OCI-LY1 (cell line): ENCODE measurements at regions not wholly inside any gene's neighbourhood (a gene's known extent, or its start where the extent isn't known, plus 50 kb on each side); places are given as distances from the start of the nearest gene placed in this dataset.

ENCODE experiments used
- H2AFZ ChIP-seq: fragments of 200-600 bp; sonication (generic), shearing (Covaris generic); 2 replicates; pipeline ENCODE4 v1.6.0; 2014; ENCODE audit warnings: antibody characterized with exemption, mild to moderate bottlenecking, low read length
- H3F3A ChIP-seq: fragments of 200-600 bp; sonication (generic), shearing (Covaris generic); 2 replicates; pipeline ENCODE4 v1.6.0; 2014; ENCODE audit warnings: mild to moderate bottlenecking, antibody characterized with exemption, low read length, moderate library complexity; ENCODE audit not compliant: insufficient read depth
- H3K27ac ChIP-seq: fragments of 200-600 bp; sonication (generic); 2 replicates; pipeline ENCODE4 v1.5.1; 2014; ENCODE audit warnings: low read length, mixed run types, mild to moderate bottlenecking, low read depth; ENCODE audit not compliant: poor library complexity, severe bottlenecking
- H3K27me3 ChIP-seq: fragments of 200-600 bp; sonication (generic); 2 replicates; pipeline ENCODE4 v1.6.0; 2014; ENCODE audit warnings: antibody characterized with exemption, mild to moderate bottlenecking, low read length, moderate library complexity; ENCODE audit not compliant: insufficient read depth
- H3K36me3 ChIP-seq: fragments of 200-600 bp; sonication (generic); 2 replicates; pipeline ENCODE4 v1.6.1; 2014; ENCODE audit warnings: mild to moderate bottlenecking, antibody characterized with exemption, low read length, moderate library complexity, mixed read lengths; ENCODE audit not compliant: insufficient read depth
- H3K4me1 ChIP-seq: fragments of 200-600 bp; sonication (generic); 2 replicates; pipeline ENCODE4 v1.5.1; 2014; ENCODE audit warnings: mild to moderate bottlenecking, low read length, moderate library complexity; ENCODE audit not compliant: insufficient read depth, severe bottlenecking
- H3K4me2 ChIP-seq: fragments of 200-600 bp; sonication (generic), shearing (Covaris generic); 2 replicates; pipeline ENCODE4 v1.6.1; 2014; ENCODE audit warnings: low read length
- H3K4me3 ChIP-seq: fragments of 200-600 bp; sonication (generic); 2 replicates; pipeline ENCODE4 v1.5.1; 2014; ENCODE audit warnings: low read length, low read depth, mild to moderate bottlenecking, mixed read lengths; ENCODE audit not compliant: poor library complexity, severe bottlenecking
- H3K79me2 ChIP-seq: fragments of 200-600 bp; shearing (Covaris generic); 2 replicates; pipeline ENCODE4 v1.6.1; 2016; ENCODE audit warnings: mixed run types, low read length, mixed read lengths; ENCODE audit not compliant: insufficient read depth
- H3K9ac ChIP-seq: fragments of 200-600 bp; sonication (generic), shearing (Covaris generic); 2 replicates; pipeline ENCODE4 v1.6.1; 2014; ENCODE audit warnings: mild to moderate bottlenecking, low read length, mixed read lengths
- H3K9me2 ChIP-seq: fragments of 200-600 bp; sonication (generic), shearing (Covaris generic); 2 replicates; pipeline ENCODE4 v1.6.1; 2014; ENCODE audit warnings: low read depth, mild to moderate bottlenecking, low read length, mixed read lengths
- H3K9me3 ChIP-seq: fragments of 200-600 bp; shearing (Covaris generic); 2 replicates; pipeline ENCODE4 v1.6.1; 2014; ENCODE audit warnings: low read length, mixed read lengths
- H4K20me1 ChIP-seq: fragments of 200-600 bp; sonication (generic), shearing (Covaris generic); 2 replicates; pipeline ENCODE4 v1.6.0; 2016; ENCODE audit warnings: mild to moderate bottlenecking, low read length; ENCODE audit not compliant: insufficient read depth
- EZH2 ChIP-seq: fragments of 200-600 bp; sonication (generic), shearing (Covaris generic); IDR thresholded peaks from 2 replicates; pipeline ENCODE4 v1.8.0; 2017; ENCODE audit warnings: borderline replicate concordance, mixed run types, mild to moderate bottlenecking, antibody characterized with exemption, low read length, moderate library complexity, mixed read lengths
- TF ChIP-seq, protein P1 (sequence below): fragments of 200-600 bp; sonication (generic), shearing (Covaris generic); IDR thresholded peaks from 2 replicates; pipeline ENCODE4 v1.5.1; 2017; ENCODE audit warnings: mild to moderate bottlenecking, antibody characterized with exemption, low read length, moderate library complexity, mixed read lengths

DNA sequence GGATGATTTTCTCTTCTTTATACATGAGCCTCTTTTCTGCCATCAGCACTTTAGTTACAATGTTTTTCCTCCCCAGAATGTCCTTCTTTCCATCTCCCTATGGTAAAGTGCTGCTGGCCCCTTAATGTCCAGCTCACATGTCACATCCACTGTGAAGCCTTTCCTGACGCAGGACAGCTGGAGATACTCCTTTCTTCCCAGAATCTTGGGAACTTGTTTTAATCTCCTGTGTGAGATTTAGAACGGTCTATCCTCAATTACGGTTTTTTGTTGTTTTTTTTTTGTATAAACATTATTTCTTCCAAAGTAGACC lies 147.7 kb upstream of the TSC22D2 start:
- Histone ChIP-seq H3K9ac (no peak overlapping the region), H3F3A (no peaks in the 10 kb centered on the region), H3K27me3 (no peaks in the 10 kb centered on the region), H3K36me3 (no peaks in the 10 kb centered on the region), H3K4me3 (no peak overlapping the region), H3K4me1 (no peaks in the 10 kb centered on the region), H3K9me3 (no peaks in the 10 kb centered on the region), H3K4me2 (no peak overlapping the region), H3K27ac (no peak overlapping the region), H3K9me2 (no peaks in the 10 kb centered on the region), H2AFZ (no peak overlapping the region), H4K20me1 (no peaks in the 10 kb centered on the region), H3K79me2 (no peaks in the 10 kb centered on the region)
- no peak for TF ChIP-seq EZH2

- no peak overlapping the region for H2AFZ ChIP-seq
- no peak overlapping the region for H3K4me2 ChIP-seq
- no peaks in the 10 kb centered on the region for H3K36me3 ChIP-seq
- H3K4me1 ChIP-seq, result no peaks in the 10 kb centered on the region
- H3K9me2 ChIP-seq, result no peaks in the 10 kb centered on the region
- no peaks in the 10 kb centered on the region for H3F3A ChIP-seq
- TF ChIP-seq EZH2, result no peak
- TF ChIP-seq, protein P1, sequence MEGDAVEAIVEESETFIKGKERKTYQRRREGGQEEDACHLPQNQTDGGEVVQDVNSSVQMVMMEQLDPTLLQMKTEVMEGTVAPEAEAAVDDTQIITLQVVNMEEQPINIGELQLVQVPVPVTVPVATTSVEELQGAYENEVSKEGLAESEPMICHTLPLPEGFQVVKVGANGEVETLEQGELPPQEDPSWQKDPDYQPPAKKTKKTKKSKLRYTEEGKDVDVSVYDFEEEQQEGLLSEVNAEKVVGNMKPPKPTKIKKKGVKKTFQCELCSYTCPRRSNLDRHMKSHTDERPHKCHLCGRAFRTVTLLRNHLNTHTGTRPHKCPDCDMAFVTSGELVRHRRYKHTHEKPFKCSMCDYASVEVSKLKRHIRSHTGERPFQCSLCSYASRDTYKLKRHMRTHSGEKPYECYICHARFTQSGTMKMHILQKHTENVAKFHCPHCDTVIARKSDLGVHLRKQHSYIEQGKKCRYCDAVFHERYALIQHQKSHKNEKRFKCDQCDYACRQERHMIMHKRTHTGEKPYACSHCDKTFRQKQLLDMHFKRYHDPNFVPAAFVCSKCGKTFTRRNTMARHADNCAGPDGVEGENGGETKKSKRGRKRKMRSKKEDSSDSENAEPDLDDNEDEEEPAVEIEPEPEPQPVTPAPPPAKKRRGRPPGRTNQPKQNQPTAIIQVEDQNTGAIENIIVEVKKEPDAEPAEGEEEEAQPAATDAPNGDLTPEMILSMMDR, result no peak
- H3K27me3 ChIP-seq, result no peaks in the 10 kb centered on the region
- no peak overlapping the region for H3K27ac ChIP-seq
- no peaks in the 10 kb centered on the region for H4K20me1 ChIP-seq
- H3K79me2 ChIP-seq, result no peaks in the 10 kb centered on the region
- no peak overlapping the region for H3K4me3 ChIP-seq
- H3K9me3 ChIP-seq, result no peaks in the 10 kb centered on the region
- H3K9ac ChIP-seq, result no peak overlapping the region
These were observed 148.3 kb upstream of the TSC22D2 start for GRCh38 chr3:150259526-150260397.

- H4K20me1 ChIP-seq, result no peaks in the 10 kb centered on the region
- H3K79me2 ChIP-seq, result no peaks in the 10 kb centered on the region
- no peak overlapping the region for H3K9ac ChIP-seq
- H2AFZ ChIP-seq, result no peak overlapping the region
- no peaks in the 10 kb centered on the region for H3K9me2 ChIP-seq
- H3F3A ChIP-seq, result no peaks in the 10 kb centered on the region
- no peaks in the 10 kb centered on the region for H3K4me1 ChIP-seq
- no peaks in the 10 kb centered on the region for H3K9me3 ChIP-seq
- H3K36me3 ChIP-seq, result no peaks in the 10 kb centered on the region
- TF ChIP-seq, protein P1, result no peak
- TF ChIP-seq EZH2, result no peak
- no peaks in the 10 kb centered on the region for H3K27me3 ChIP-seq
- no peak overlapping the region for H3K4me2 ChIP-seq
- no peak overlapping the region for H3K27ac ChIP-seq
- H3K4me3 ChIP-seq, result no peak overlapping the region
These were observed 151.3 kb upstream of the TSC22D2 start for GRCh38 chr3:150256782-150257181.

DNA sequence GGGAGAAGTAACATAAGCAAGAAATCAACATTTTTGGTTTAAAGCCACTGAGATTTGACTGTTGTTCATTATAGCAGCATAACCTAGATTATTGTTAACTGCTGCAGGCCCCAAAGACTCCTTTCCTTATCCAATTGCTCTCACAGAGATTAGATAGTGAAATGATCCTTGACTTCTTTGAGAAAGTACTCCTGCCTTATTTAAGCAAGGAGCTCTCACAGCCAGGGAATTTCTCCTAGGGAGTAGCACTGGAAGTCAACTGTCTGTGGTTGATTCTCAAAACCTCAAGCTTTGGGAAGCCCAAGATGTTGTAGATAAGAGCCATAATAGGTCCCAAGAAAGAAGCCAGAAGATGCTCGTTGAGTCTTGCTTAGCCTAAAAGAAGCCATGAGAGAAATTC lies 151.8 kb upstream of the TSC22D2 start:
- Histone ChIP-seq H3K27ac (no peak overlapping the region), H3K4me3 (no peak overlapping the region), H3K9ac (no peak overlapping the region), H3K79me2 (no peaks in the 10 kb centered on the region), H3K27me3 (no peaks in the 10 kb centered on the region), H2AFZ (no peak overlapping the region), H3F3A (no peaks in the 10 kb centered on the region), H3K9me2 (no peaks in the 10 kb centered on the region), H3K9me3 (no peaks in the 10 kb centered on the region), H4K20me1 (no peaks in the 10 kb centered on the region), H3K36me3 (no peaks in the 10 kb centered on the region), H3K4me1 (no peaks in the 10 kb centered on the region), H3K4me2 (no peak overlapping the region)
- TF ChIP-seq, protein P1, result no peak
- TF ChIP-seq EZH2, result no peak
